Caki2 (cell line): ENCODE measurements at regions not wholly inside any gene's neighbourhood (a gene's known extent, or its start where the extent isn't known, plus 50 kb on each side); places are given as distances from the start of the nearest gene placed in this dataset.
A peak's percentile ranks its signal among the peaks of the same experiment; 100 is the strongest.
"Not testable (repeated sequence)": the region's sequence is repeated elsewhere in the genome, so short reads cannot be mapped to it uniquely, and the experiment has no call there.

Source experiments
- DNase-seq: peaks from one replicate; pipeline ENCODE4 v3.0.0-alpha.2; 2015; ENCODE audit warnings: low read depth
- in situ Hi-C: cut with HindIII; loops from 2 replicates; pipeline ENCODE4 v1.10.0; 2016; ENCODE audit warnings: low sequenced_read_pairs, low pct_unique_long_range_greater_than_20kb, mixed read lengths

- in situ Hi-C loops: no loop called here
- DNase-seq: no peak
Measured at GRCh38 chr10:80697926-80698325, 160.2 kb downstream of the SH2D4B start.

GRCh38 chr10:80699602-80700039, 161.9 kb downstream of the SH2D4B start:
- in situ Hi-C loops: no loop called here

GRCh38 chr10:80700252-80700651, 162.6 kb downstream of the SH2D4B start:
- in situ Hi-C loops: no loop called here
- DNase-seq: no peak

More at GRCh38 chr10:80699602-80700039, 161.9 kb downstream of the SH2D4B start:
- peak; percentile 48 for DNase-seq

DNA sequence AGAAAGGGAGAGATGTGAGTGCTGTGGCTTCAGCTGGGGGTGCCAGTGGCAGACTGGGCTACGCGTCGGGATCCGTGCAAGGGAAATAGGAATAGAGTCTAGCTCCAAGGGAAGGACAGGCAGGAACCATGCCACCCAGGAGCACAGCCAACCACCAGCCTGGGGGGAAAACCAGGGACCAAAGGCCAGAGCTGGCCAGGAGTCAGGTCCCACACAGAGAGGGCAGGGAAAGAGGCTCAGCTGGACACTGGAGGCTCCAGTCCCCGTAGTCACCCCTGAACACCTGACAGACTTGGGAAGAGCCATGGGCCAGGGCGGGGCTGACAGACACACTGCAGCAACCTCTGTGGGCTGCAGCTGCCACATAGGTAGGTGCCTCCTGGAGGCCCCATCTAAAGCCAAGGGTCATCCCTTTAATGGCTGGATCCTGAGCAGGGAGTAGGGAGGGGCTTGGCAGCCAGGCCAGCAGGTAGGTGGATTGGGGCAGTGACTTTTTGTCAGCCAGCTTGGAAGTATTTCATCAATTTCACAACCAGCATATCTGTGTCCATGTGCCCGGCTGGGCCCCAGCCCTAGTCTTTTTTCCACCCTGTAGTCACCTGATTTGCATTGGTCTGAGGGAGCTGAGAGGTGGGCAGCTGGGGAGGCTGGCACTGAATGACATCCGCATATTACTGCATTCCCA, 163.2 kb downstream of the SH2D4B start:
- DNase-seq: no peak
- in situ Hi-C loops: no loop called here

- no peak for DNase-seq
- in situ Hi-C loops: no loop called here
Measured at GRCh38 chr10:80701706-80702105, 164.0 kb downstream of the SH2D4B start.

DNA sequence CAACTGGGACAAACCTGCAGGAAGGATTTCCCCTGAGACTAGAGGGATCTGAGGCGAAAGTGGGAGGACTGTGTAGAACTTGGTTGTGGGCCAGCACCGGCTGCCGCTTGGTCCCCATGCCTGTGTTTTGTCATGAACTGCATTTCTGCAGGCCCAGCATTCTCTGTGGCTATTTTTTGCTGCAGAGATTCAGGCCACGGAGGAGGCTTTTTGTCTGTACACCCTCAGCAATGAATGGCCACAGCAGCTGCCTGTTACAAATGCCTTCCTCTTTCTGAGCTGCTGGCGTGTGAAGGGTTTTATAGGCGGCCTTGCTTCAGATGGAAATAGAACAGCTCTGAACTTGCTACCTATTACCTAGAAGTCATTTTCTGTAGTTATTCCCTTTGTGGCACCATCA, 164.4 kb downstream of the SH2D4B start:
- no peak for DNase-seq
- in situ Hi-C loops: no loop called here

DNA sequence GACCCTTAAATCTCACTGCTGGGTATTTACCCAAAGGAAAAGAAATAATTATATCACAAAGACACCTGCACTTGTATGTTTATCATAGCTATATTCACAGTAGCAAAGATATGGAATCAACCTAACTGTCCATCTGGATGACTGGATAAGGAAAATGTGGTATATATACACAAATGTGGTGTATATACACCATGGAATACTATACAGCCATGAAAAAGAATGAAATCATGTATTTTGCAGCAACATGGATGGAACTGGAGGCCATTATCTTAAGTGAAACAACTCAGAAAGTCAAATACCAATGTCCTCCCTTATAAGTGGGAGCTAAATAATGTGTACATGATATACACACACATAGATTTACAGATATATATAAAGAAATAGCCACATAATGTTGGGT, 168.2 kb downstream of the SH2D4B start:
- in situ Hi-C loops: no loop called here

GRCh38 chr10:80708185-80708584, 170.5 kb downstream of the SH2D4B start:
- in situ Hi-C loops: no loop called here
- no peak for DNase-seq

More for the DNA sequence above, 168.2 kb downstream of the SH2D4B start:
- no peak for DNase-seq

DNA sequence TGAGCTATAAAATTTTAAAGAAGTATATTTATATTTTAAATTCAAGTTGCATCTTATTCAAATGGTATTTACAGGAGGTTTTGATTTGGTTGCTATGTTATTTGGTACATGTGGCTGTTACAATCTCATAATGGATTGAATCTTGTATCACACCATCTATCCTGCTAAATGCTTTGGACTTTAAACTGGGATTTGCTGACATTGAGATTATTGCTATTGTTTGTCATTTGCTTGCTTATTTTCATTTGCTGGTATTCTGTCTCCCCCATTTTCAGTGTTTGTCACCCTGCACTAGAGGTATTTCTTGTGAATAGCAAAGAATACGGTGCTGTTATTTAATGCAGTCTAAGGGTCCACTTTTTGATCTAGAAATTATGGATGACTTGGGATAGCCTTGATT, 171.1 kb downstream of the SH2D4B start:
- in situ Hi-C loops: no loop called here
- DNase-seq: no peak

- in situ Hi-C loops: no loop called here
Measured at GRCh38 chr10:80709866-80710265, 172.2 kb downstream of the SH2D4B start.

DNA sequence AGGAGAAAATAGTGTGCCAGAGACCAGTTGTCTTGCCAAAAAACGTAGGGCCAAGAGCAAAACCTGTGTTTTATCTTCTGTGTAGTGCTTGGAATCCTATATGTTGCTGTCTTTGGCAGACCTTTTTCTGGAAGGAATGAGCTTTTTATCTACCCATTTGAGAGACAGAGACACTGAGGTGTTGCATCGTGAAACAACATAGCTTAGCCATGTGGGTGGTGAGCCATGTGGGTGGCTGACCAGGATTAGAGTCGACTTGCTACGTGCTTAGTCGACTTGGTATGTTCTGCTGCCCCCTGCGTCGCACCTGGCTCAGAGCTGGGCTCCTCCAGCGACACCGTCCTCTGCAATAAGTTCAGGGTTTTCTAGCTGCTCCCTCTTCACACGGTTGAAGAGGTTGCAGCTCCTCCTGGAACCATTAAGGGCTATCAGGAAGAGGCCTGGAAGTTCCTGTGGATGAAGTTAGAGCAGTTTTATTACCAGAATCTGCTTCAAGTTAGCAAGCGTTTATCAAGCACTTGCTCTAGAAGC, 175.8 kb downstream of the SH2D4B start:
- in situ Hi-C loops: no loop called here
- no peak for DNase-seq

More at GRCh38 chr10:80709866-80710265, 172.2 kb downstream of the SH2D4B start:
- DNase-seq: no peak

- in situ Hi-C loops: no loop called here
Measured at GRCh38 chr10:80714566-80714965, 176.9 kb downstream of the SH2D4B start.

GRCh38 chr10:80718024-80718423, 180.3 kb downstream of the SH2D4B start:
- no peak for DNase-seq
- in situ Hi-C loops: no loop called here

More at GRCh38 chr10:80714566-80714965, 176.9 kb downstream of the SH2D4B start:
- DNase-seq: no peak

DNA sequence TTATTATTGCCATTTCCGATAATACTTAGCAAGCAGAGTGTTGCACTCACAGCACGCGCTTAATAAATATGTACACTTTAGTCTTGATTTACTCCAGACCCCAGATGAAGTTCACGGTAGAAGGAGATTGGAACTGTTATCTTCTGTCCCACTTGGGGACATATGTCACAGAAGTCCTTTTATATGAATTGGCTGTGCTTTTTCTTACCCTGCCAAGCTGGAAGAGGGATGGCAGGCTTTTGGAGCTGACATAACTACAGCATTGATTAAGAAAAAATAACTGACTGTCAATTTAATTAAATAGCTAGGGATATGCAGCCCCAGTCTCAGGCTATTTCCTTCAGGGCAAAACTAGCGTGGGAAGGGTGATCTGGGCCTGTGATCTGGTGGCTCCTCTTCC, 182.2 kb downstream of the SH2D4B start:
- in situ Hi-C loops: no loop called here
- no peak for DNase-seq

DNA sequence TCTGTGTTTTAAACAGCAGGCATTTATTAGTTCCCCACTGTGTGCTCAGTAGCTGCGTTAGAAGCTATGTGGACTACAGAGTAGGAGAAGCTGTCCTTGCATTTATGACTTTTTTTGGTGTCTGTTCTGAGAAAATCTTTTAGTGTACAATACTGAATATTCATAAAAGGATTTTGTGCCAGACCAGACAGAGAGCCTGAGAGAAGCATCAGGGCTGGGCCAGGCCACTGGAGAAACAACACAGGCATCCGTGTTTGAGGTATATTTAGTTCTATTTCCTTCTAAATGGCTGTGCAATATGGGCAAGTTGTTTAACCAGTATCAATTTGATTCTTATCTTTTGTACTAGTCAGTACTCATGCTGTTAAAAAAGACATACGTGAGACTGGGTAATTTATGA, 182.8 kb downstream of the SH2D4B start:
- DNase-seq: no peak
- in situ Hi-C loops: no loop called here

GRCh38 chr10:80728354-80728753, 190.7 kb downstream of the SH2D4B start:
- DNase-seq, in situ Hi-C loops: not testable (repeated sequence)

DNA sequence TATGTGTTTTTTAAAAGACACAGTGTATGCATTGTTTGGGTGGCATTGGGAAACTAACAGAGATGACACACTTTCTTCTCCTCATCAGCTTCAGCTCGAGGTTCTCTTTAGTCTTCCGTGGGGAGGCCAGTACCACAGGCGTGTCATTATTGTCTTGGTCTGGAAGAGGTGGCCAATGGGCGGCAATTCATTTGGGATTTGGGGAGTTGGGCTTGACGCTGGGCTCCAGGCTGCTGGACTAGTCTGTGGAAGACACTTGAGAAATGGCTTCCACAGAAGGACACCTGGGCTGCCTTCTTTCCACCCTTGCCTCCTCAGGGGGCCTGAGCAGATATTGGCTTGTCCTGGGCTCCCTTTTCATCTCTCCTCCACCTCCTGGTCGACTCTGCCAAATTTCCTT, 192.2 kb downstream of the SH2D4B start:
- in situ Hi-C loops: no loop called here
- no peak for DNase-seq

DNA sequence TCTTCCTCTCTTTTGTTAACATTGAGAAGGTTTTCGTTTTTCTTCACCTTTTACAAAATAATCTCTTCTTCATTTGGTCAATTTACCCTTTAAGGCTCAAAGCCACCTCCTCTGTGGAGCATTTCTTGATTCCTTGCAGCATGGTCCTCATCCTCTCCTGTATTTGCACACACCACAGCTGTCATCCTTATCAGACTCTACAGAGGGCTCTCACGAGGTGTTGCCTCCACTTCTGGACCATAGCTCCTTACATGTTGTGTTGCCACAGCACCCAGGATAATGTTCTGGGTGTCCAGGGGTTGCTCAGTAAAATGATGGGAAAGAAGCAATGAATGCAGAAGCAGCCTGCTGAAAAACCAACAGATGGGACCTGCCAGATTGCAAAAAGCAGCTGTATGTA, 192.8 kb downstream of the SH2D4B start:
- no peak for DNase-seq
- in situ Hi-C loops: no loop called here

- no peak for DNase-seq
- in situ Hi-C loops: no loop called here
Measured at GRCh38 chr10:80734589-80734988, 196.9 kb downstream of the SH2D4B start.

DNA sequence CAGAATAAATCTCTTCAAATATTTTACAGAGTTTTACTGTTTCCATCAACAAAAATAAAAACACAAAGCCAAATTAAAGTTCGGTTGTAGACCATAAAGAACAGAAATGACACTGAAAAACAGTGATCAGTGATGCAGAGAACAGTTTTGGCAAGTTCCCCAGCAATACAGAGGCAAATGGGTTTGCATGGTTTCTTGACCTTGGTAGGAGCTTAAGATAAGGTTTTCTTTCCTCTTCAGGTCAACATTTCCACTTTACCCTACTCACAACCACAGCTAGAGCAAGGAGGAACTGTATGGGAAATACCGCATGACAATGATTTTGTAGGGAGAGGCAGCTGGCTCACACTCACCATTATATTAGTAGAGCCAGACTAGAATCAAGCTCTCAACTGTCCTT, 199.5 kb downstream of the SH2D4B start:
- in situ Hi-C loops: no loop called here
- no peak for DNase-seq
